GM19023 (cell line): ENCODE measurements at regions not wholly inside any gene's neighbourhood (a gene's known extent, or its start where the extent isn't known, plus 50 kb on each side); places are given as distances from the start of the nearest gene placed in this dataset.
"Not testable (repeated sequence)": the region's sequence is repeated elsewhere in the genome, so short reads cannot be mapped to it uniquely, and the experiment has no call there.

Source experiments
- ATAC-seq: cut with Tn5 transposase; IDR thresholded peaks from one replicate; pipeline ENCODE4 v1.9.1; 2021; ENCODE audit warnings: mild to moderate bottlenecking, moderate library complexity; ENCODE audit not compliant: unreplicated experiment

DNA sequence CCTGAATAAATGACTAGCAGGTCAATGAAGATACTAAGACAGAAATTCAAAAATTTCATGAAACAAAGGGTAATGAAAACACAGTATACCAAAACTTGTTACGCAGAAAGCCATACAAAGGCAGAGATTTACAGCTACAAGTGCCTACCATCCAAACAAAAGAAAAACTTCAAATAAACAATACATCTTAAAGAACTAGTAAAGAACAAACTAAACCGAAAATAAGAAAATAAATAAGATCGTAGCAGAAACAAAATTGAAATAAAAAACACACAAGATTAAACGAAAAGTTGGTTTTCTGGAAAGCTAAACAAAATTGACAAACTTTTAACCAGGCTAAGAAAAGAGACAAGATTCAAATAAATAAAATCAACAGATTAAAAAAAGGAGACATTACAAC is 51.5 kb downstream of the VPREB1 start:
- ATAC-seq = not testable (repeated sequence)

DNA sequence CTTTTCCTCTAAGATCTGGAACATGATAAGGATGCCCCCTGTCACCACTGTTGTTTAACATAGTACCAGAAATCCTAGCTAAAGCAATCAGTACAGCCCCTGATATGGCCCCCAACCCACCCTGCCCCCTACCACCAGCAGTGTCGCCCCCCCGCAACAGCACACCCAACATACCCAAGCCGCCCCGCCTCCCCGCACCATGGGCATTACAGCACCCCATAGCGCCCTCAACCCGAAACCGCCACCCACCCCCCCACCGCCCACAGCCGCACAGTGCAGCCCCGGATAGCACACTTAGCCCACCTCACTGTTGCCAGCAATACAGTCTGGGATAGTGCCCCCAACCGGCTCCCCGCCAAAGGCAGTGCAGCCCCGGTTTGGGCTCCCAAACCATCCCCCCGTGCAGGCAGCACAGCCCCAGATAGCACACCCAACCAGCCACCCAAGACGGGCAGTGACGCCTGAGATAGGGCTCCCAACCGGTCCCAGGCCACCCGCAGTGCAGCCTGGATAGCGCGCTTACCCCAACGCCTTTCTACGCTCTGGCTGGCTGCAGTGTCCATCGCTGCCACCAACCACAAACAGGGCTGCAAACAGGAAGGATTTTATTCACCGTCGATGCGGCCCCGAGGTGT is 52.7 kb downstream of the VPREB1 start:
- not testable (repeated sequence) for ATAC-seq

- peak; percentile 91 for ATAC-seq
Observed at GRCh38 chr22:22297794-22298653, 53.4 kb downstream of the VPREB1 start.

DNA sequence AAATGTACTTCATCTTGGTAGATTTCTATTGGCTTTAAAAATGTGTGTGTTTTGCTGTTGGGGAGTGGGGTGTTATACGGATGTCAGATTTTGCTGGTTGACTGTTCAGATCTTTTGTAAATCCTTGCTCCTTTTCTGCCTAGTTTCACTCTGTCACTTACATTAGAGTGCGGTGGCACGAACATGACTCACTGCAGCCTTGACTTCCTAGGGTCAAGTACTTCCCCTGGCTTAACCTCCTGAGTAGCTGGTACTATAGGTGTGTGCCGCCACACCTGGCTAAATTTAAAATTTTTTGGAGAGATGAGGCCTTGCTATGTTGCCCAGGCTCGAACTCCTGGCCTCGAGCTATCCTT is 54.0 kb downstream of the VPREB1 start:
- not testable (repeated sequence) for ATAC-seq

DNA sequence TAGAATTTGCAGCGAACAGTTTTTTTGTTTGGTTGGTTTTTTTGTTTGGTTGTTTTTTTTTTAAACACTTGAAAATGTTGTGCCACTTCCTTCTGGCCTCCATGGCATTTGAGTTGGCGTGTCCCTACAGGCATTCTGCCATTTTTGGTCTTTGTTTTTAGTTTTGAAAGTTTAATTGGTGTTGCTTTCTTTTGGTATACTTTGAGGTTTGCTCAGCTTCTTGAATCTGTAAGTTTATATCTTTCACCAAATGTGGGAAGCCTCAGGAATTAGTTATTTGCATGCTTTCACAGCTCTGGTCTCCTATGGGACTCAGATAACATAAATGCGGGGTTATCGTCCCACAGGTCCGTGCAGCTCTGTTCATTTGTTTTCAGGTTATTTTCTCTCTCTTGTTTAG is 55.9 kb downstream of the VPREB1 start:
- ATAC-seq = not testable (repeated sequence)

DNA sequence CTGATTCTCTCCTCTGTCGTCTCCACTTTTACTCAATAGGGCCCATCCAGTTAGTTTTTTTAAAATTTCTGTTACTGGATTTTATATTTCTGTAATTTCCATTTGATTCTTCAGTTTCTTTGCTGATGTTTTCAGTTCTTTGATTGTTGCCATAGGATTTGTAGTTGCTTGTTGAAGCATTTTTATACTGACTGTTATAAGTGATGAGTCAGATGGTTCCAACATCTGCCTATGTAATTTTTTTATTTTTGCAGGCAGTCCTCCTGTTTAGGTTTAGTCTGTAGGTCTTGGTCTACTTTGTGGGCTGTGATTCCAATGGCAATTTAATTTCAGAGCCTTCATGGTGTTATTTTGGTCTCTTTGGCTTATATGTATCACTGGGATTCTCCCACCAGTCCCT is 56.4 kb downstream of the VPREB1 start:
- not testable (repeated sequence) for ATAC-seq

DNA sequence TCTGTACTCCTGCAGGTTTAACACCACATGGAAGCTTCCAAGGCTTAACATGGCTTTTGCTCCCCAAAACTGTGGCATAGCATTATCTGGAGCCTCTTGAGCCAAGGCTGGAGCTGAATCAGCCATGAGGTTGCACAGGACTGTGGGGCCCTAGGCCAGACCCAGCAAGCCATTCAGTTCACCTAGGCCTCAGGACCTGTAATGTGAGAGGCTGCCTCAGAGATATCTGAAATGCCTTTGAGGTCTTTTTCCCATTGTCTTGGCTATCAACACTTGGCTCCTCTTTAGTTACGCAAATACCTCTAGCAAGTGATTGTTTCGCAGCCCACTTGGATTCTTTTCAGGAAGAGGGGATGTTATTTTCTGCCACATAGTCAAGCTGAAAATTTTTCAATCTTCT is 72.0 kb downstream of the VPREB1 start:
- ATAC-seq = no peak

DNA sequence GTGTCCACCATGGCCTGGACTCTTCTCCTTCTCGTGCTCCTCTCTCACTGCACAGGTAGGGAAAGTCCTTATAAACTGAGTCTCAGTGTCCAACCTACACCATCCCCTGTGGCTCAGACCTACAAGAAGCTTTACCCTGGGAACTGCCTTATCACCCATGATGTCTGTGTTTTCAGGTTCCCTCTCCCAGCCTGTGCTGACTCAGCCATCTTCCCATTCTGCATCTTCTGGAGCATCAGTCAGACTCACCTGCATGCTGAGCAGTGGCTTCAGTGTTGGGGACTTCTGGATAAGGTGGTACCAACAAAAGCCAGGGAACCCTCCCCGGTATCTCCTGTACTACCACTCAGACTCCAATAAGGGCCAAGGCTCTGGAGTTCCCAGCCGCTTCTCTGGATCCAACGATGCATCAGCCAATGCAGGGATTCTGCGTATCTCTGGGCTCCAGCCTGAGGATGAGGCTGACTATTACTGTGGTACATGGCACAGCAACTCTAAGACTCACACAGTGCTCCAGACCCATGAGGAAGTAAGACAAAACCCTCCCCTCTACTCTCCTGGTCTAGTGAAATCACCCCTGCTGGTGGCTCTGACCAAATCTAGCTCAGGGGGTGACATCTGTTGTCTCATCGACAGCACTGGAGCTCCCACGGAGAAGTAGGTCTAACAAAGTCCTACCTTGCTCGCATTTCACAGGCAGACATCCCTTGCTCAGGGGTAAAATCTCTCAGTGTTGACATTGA is 74.3 kb downstream of the VPREB1 start:
- ATAC-seq = no peak

- not testable (repeated sequence) for ATAC-seq
Observed at GRCh38 chr22:22321743-22322611, 77.4 kb downstream of the VPREB1 start.

DNA sequence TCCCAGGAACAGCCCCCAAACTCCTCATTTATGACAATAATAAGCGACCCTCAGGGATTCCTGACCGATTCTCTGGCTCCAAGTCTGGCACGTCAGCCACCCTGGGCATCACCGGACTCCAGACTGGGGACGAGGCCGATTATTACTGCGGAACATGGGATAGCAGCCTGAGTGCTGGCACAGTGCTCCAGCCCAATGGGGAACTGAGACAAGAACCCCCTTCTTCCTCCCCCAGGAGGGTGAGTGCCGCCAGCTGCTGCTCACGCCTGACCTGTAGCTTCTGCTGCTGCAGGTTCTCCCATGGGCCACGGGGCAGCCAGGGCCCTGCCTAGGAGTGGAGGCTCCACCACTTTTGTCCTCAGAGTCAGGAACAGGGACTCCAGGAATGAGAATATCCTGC is 78.2 kb downstream of the VPREB1 start:
- ATAC-seq = no peak

GRCh38 chr22:22327723-22328122 is 83.1 kb downstream of the VPREB1 start:
- ATAC-seq = no peak

GRCh38 chr22:22329792-22330191 is 85.2 kb downstream of the VPREB1 start:
- ATAC-seq = no peak

- not testable (repeated sequence) for ATAC-seq
Observed at GRCh38 chr22:22335640-22336039, 91.1 kb downstream of the VPREB1 start.

DNA sequence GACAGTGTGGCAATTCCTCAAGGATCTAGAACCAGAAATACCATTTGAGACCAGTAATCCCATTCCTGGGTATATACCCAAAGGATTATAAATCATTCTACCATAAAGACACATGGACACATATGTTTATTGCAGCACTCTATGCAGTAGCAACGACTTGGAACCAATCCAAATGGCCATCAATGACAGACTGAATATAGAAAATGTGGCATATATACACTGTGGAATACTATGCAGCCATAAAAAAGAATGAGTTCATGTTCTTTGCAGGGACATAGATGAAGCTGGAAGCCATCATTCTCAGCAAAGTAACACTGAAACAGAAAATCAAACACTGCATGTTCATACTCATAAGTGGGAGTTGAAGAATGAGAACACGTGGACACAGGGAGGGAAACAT is 91.7 kb downstream of the VPREB1 start:
- ATAC-seq = not testable (repeated sequence)

GRCh38 chr22:22338778-22339177 is 94.2 kb downstream of the VPREB1 start:
- not testable (repeated sequence) for ATAC-seq

DNA sequence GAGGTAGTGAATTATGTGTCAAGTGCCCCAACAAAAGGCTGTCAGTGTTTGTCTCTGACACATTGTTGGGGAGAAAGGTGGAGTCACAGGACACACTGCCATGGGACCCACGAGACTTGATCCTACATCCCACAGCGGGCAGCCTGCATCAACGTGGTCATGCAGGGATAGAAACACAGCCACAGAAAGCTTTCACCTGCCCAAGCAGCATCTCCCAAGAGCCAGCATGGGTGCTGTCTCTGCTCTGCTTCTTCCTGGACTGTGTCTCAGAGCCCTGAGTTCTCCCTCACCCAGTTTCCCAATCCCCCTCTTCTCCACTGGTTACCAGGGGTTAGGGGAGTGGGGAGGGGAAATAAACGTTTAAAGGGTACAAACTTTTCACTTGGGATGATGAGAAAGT is 97.2 kb downstream of the VPREB1 start:
- ATAC-seq = no peak

DNA sequence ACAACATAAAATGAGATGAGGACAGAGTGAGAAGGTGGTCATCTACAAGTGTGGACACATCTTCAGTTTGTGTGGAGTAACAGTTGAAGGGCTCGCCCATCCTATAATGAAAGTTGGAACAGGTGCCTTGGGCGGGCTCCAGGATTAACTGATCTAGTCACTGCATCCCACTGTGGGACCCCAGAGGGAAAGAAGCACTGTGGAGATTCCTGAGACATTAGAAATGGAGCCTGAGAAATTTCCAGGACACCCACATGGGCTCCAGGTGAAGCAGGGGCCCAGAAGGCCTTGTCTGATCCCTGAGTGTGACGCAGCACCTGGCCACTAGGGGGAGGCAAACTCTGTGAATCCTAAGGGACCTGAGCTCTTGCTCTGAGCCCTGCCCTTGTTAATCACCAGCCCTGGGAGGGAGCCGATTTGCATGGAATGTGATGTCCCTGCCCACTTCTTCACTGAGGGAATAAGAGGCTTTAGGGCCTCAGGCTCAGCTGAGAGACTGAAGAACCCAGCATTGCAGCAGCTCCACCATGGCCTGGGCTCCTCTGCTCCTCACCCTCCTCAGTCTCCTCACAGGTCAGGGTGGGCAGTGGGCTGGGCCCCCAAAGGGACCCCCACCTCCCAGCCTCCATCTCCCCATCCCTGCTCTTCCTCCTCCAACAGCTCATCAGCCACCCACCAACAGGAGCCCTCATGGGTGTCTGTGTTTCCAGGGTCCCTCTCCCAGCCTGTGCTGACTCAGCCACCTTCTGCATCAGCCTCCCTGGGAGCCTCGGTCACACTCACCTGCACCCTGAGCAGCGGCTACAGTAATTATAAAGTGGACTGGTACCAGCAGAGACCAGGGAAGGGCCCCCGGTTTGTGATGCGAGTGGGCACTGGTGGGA is 98.4 kb downstream of the VPREB1 start:
- ATAC-seq = no peak

- no peak for ATAC-seq
Observed at GRCh38 chr22:22343581-22344296, 99.2 kb downstream of the VPREB1 start.

DNA sequence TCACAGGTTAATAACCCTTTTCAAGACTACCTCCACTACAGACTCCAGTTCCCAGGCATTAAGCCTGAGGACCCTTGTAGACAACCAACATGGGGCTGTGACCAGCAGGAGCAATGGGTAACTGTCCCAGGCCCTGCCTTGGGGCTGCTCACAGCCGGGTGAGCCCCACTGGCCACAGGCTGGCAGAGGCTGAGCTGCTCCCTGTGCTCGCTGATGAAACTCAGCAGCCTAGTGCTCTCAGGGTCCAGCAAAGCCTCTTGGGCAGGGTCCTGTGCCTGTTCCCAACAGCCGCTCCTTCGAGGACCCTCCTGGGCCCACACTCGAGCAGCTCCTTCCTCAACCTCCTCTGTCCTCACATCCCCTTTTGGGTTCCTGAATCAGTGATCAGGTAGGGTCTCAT is 99.8 kb downstream of the VPREB1 start:
- ATAC-seq = no peak
